Panc1 (cell line): ENCODE measurements at regions not wholly inside any gene's neighbourhood (a gene's known extent, or its start where the extent isn't known, plus 50 kb on each side); places are given as distances from the start of the nearest gene placed in this dataset.

Experiments
- CTCF ChIP-seq: fragments of 450-650 bp; IDR thresholded peaks from 2 replicates; pipeline ENCODE4 v1.5.1; 2017; ENCODE audit warnings: mild to moderate bottlenecking
- POLR2AphosphoS5 ChIP-seq: IDR thresholded peaks from 2 replicates; pipeline ENCODE4 v1.6.1; 2012; ENCODE audit warnings: mild to moderate bottlenecking, low read depth, low read length, moderate library complexity

GRCh38 chr9:17936365-17936764 is 357.5 kb downstream of the SH3GL2 start:
- TF ChIP-seq POLR2AphosphoS5 (no peak), CTCF (no peak)
